ENCODE measurements at regions not wholly inside any gene's neighbourhood (a gene's known extent, or its start where the extent isn't known, plus 50 kb on each side); places are given as distances from the start of the nearest gene placed in this dataset.

GRCh38 chr14:101247842-101248725, 313.2 kb upstream of the DIO3 start:
- Histone ChIP-seq H3K27ac (ENCODE audit: low read length) (no peak overlapping the region), H3K36me3 (ENCODE audit: insufficient read depth, low read length) (no peaks in the 10 kb centered on the region), H2AFZ (ENCODE audit: low read depth, low read length) (no peak overlapping the region), H3K4me3 (ENCODE audit: low read length) (no peak overlapping the region), H3K9ac (ENCODE audit: low read length) (no peak overlapping the region), H3K27me3 (ENCODE audit: insufficient read depth, low read depth, low read length) (no peaks in the 10 kb centered on the region), H3F3A (ENCODE audit: insufficient read depth, low read length, poor library complexity, severe bottlenecking) (no peaks in the 10 kb centered on the region), H3K9me2 (ENCODE audit: insufficient read depth, low read length) (no peaks in the 10 kb centered on the region), H4K20me1 (ENCODE audit: insufficient read depth) (no peaks in the 10 kb centered on the region), H3K4me2 (ENCODE audit: low read length) (no peak overlapping the region), H3K79me2 (replicated peaks; ENCODE audit: insufficient read depth, low read length) (no peaks in the 10 kb centered on the region), H3K9me3 (ENCODE audit: low read length) (no peaks in the 10 kb centered on the region)
- TF ChIP-seq TAF1 (IDR thresholded peaks at IDR 0.05; ENCODE audit: low read depth) = no peak
- no peak for TF ChIP-seq SMC3 (conservative IDR thresholded peaks at IDR 0.05; ENCODE audit: poor library complexity)
- no peak for TF ChIP-seq MXI1 (conservative IDR thresholded peaks at IDR 0.05; ENCODE audit: poor library complexity, severe bottlenecking)
- TF ChIP-seq POLR2AphosphoS5 (IDR thresholded peaks at IDR 0.05) = no peak
- no peak for TF ChIP-seq RAD21 (conservative IDR thresholded peaks at IDR 0.05)
- TF ChIP-seq REST (IDR thresholded peaks at IDR 0.05; ENCODE audit: borderline replicate concordance) = no peak
- TF ChIP-seq EP300 (conservative IDR thresholded peaks at IDR 0.05; ENCODE audit: poor library complexity, severe bottlenecking) = no peak
- TF ChIP-seq CTCF (IDR thresholded peaks at IDR 0.05; ENCODE audit: poor library complexity, severe bottlenecking) = no peak
- TF ChIP-seq EZH2 (IDR thresholded peaks at IDR 0.05; ENCODE audit: borderline replicate concordance, insufficient read depth, low read length, poor library complexity, severe bottlenecking) = no peak

GRCh38 chr14:101248840-101249675, 312.2 kb upstream of the DIO3 start:
- no peaks in the 10 kb centered on the region for H3F3A ChIP-seq (ENCODE audit: insufficient read depth, low read length, poor library complexity, severe bottlenecking)
- H3K27me3 ChIP-seq (ENCODE audit: insufficient read depth, low read depth, low read length) = no peaks in the 10 kb centered on the region
- H3K9me2 ChIP-seq (ENCODE audit: insufficient read depth, low read length) = no peaks in the 10 kb centered on the region
- H4K20me1 ChIP-seq (ENCODE audit: insufficient read depth) = no peaks in the 10 kb centered on the region
- H3K4me2 ChIP-seq (ENCODE audit: low read length) = no peak overlapping the region
- H3K36me3 ChIP-seq (ENCODE audit: insufficient read depth, low read length) = no peaks in the 10 kb centered on the region
- TF ChIP-seq POLR2AphosphoS5 (IDR thresholded peaks at IDR 0.05) = no peak
- TF ChIP-seq CTCF (IDR thresholded peaks at IDR 0.05; ENCODE audit: poor library complexity, severe bottlenecking) = no peak
- no peak for TF ChIP-seq TAF1 (IDR thresholded peaks at IDR 0.05; ENCODE audit: low read depth)
- no peak for TF ChIP-seq SMC3 (conservative IDR thresholded peaks at IDR 0.05; ENCODE audit: poor library complexity)
- no peak for TF ChIP-seq REST (IDR thresholded peaks at IDR 0.05; ENCODE audit: borderline replicate concordance)
- no peak for TF ChIP-seq EP300 (conservative IDR thresholded peaks at IDR 0.05; ENCODE audit: poor library complexity, severe bottlenecking)
- TF ChIP-seq MXI1 (conservative IDR thresholded peaks at IDR 0.05; ENCODE audit: poor library complexity, severe bottlenecking) = no peak
- TF ChIP-seq EZH2 (IDR thresholded peaks at IDR 0.05; ENCODE audit: borderline replicate concordance, insufficient read depth, low read length, poor library complexity, severe bottlenecking) = no peak
- no peak for TF ChIP-seq RAD21 (conservative IDR thresholded peaks at IDR 0.05)
- H3K27ac ChIP-seq (ENCODE audit: low read length) = no peak overlapping the region
- H3K79me2 ChIP-seq (replicated peaks; ENCODE audit: insufficient read depth, low read length) = no peaks in the 10 kb centered on the region
- H3K9me3 ChIP-seq (ENCODE audit: low read length) = no peaks in the 10 kb centered on the region
- H3K4me3 ChIP-seq (ENCODE audit: low read length) = no peak overlapping the region
- no peak overlapping the region for H2AFZ ChIP-seq (ENCODE audit: low read depth, low read length)
- no peak overlapping the region for H3K9ac ChIP-seq (ENCODE audit: low read length)

All from neural cell (in vitro differentiated cells).